Ovary (tissue), 3 donors: ENCODE measurements at regions not wholly inside any gene's neighbourhood (a gene's known extent, or its start where the extent isn't known, plus 50 kb on each side); places are given as distances from the start of the nearest gene placed in this dataset.

ENCODE experiments used
- POLR2A ChIP-seq: fragments of 450-650 bp; IDR thresholded peaks from one replicate; pipeline ENCODE4 v1.6.1; 2017; ENCODE audit warnings: antibody characterized with exemption, mild to moderate bottlenecking, moderate library complexity
- TF ChIP-seq, protein P1 (sequence below), 3 donors: fragments of 450-650 bp in 2 of 3; fragments of 200-600 bp in 1 of 3; IDR thresholded peaks; one replicate each; pipeline versions ENCODE4 v1.5.1 to v1.8.0; 2016 to 2022; ENCODE audit warnings: antibody characterized with exemption in 3 of 3, mild to moderate bottlenecking in 1 of 3
- donor health status: DM: no; HTN: no; CAD: no.

DNA sequence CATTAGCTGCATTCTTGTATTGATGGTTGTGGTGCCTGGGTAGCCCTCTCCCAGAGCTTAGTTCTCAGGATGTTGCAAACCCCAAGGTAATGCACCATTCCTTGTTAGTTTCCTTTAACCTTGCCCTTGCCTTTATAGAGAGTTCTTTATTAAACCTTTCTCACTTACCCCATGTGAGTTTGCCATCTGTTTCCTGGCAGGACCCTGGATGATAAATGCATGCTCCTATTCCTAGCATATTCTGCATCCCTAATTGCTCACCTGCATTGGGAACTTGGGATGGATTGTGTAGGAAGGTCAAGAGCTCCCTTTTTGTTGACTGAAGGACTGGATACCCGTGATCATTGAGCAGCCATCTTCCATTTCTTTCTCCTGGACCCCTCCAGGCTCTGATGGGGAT, 59.9 kb upstream of the AP1S2 start:
- TF ChIP-seq POLR2A: no peak
- TF ChIP-seq, protein P1, sequence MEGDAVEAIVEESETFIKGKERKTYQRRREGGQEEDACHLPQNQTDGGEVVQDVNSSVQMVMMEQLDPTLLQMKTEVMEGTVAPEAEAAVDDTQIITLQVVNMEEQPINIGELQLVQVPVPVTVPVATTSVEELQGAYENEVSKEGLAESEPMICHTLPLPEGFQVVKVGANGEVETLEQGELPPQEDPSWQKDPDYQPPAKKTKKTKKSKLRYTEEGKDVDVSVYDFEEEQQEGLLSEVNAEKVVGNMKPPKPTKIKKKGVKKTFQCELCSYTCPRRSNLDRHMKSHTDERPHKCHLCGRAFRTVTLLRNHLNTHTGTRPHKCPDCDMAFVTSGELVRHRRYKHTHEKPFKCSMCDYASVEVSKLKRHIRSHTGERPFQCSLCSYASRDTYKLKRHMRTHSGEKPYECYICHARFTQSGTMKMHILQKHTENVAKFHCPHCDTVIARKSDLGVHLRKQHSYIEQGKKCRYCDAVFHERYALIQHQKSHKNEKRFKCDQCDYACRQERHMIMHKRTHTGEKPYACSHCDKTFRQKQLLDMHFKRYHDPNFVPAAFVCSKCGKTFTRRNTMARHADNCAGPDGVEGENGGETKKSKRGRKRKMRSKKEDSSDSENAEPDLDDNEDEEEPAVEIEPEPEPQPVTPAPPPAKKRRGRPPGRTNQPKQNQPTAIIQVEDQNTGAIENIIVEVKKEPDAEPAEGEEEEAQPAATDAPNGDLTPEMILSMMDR (IDR thresholded peaks at IDR 0.05): no peak
